GM10266 (cell line): ENCODE measurements at regions not wholly inside any gene's neighbourhood (a gene's known extent, or its start where the extent isn't known, plus 50 kb on each side); places are given as distances from the start of the nearest gene placed in this dataset.

Source experiments
- DNase-seq: peaks from one replicate; pipeline ENCODE4 v3.0.0; 2012; ENCODE audit errors: extremely low spot score
- TF ChIP-seq, protein P1 (sequence below): IDR thresholded peaks from 2 replicates; pipeline ENCODE4 v1.5.1; 2012; ENCODE audit warnings: mild to moderate bottlenecking, low read depth; ENCODE audit not compliant: control insufficient read depth, insufficient read depth; ENCODE audit errors: missing control alignments

DNA sequence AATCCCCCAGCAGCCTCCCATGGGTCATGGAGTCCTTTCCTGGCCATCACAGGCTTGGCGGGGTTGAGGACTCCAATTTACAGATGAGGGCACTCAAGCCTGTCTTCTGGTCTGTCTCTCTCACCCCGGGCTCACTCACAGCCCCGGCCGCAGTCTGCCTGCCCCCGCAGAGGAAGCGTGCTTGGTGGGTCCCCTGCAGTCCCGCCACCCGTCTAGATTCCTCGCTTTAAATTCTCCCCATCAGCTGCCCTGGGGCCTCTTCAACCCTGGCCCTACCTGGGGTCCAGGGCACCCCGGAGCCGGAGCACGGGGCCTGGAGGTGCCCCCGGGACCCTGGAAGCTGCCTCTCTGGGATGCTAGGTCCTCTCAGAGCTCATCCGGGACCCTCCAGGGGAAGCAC lies 92.9 kb downstream of the ENGASE start:
- DNase-seq, result no peak
- TF ChIP-seq, protein P1, sequence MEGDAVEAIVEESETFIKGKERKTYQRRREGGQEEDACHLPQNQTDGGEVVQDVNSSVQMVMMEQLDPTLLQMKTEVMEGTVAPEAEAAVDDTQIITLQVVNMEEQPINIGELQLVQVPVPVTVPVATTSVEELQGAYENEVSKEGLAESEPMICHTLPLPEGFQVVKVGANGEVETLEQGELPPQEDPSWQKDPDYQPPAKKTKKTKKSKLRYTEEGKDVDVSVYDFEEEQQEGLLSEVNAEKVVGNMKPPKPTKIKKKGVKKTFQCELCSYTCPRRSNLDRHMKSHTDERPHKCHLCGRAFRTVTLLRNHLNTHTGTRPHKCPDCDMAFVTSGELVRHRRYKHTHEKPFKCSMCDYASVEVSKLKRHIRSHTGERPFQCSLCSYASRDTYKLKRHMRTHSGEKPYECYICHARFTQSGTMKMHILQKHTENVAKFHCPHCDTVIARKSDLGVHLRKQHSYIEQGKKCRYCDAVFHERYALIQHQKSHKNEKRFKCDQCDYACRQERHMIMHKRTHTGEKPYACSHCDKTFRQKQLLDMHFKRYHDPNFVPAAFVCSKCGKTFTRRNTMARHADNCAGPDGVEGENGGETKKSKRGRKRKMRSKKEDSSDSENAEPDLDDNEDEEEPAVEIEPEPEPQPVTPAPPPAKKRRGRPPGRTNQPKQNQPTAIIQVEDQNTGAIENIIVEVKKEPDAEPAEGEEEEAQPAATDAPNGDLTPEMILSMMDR, result no peak

DNA sequence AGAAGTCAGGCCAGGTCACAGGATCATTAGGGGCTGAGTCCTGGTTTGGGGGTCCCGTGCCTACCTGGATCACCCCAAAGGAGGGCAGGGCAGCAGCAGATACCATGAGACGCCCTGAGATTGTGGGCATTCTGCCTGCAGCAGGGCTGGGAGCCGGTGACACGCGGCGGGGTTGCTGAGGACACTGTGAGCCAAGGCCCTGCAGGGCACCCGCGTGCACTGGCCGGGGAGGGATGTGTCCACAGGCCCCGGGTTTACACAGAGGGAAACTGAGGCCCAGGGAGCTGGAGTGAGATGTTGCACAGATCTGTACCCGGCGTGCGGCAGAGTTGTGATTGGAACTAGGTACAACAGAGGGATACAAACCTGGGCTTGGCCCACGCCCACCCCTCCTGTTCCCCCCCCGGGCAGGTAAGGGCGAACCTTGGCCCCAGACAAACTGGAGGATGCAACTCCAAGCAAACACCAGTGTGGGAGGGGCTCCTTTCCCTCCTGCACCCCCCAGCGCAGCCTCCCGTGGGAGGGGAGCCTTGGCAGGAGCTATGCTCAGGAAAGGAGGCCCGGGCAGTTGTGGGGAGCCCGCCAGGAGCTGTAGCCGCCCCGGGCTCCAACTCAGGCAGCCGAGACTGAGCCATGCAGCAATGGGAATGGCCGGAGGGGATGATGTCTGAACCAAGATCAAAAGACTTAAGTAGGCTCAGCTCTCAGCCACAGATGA lies 91.3 kb downstream of the ENGASE start:
- TF ChIP-seq, protein P1, result no peak
- no peak for DNase-seq

GRCh38 chr17:79164913-79165695 lies 90.5 kb downstream of the ENGASE start:
- TF ChIP-seq, protein P1, result no peak
- DNase-seq, result no peak

- DNase-seq, result no peak
- TF ChIP-seq, protein P1, result no peak
Measured at GRCh38 chr17:79164408-79164807, 89.8 kb downstream of the ENGASE start.

GRCh38 chr17:79163071-79163470 lies 88.4 kb downstream of the ENGASE start:
- TF ChIP-seq, protein P1, result no peak
- no peak for DNase-seq

- TF ChIP-seq, protein P1, result no peak
- DNase-seq, result no peak
Measured at GRCh38 chr17:79162012-79162963, 87.7 kb downstream of the ENGASE start.
